ENCODE measurements at regions not wholly inside any gene's neighbourhood (a gene's known extent, or its start where the extent isn't known, plus 50 kb on each side); places are given as distances from the start of the nearest gene placed in this dataset.
A peak's percentile ranks its signal among the peaks of the same experiment; 100 is the strongest.

DNA sequence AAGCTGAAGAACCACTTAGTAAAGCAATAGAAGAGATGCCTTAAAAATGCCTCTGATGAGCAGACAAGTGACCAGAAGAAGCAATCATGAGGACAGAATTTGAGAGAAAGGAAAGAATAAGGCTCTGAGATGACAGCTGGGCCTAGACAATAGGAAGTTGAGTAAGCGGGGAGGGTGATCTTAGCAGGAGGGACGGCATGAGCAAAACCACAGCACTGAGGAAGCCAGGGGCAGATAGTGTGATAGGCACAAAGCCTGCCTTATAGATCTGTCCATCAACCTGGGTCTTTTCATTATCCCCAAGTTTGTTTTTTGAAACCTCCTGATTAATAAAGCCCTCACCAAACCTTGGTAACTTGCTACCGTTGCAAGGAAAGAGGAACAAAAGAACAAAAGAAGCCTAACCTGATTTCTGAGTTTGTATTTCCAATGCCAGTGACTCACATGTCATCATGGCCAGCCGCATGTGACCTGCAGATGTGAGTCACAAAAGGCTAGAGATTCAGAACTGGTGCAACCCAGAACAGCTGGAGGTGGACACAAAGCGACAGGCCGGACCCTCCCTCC is 55.7 kb upstream of the PPARGC1A start:
- H3K4me3 ChIP-seq (ENCODE audit: extremely low read depth in 1 of 4, insufficient read depth in 2 of 4, low read depth in 3 of 4, low read length in 4 of 4): no peak overlapping the region
- H3K27me3 ChIP-seq (replicated peaks in 1 of 4; ENCODE audit: control insufficient read depth in 3 of 4, extremely low read depth in 1 of 4, insufficient read depth in 3 of 4, low read length in 3 of 4): no peaks in the 10 kb centered on the region
- POLR2A ChIA-PET (ENCODE audit: partially characterized antibody): no interaction called here
- no peak overlapping the region for H3K23ac ChIP-seq (ENCODE audit: insufficient read length)
- no peak overlapping the region for H2AK5ac ChIP-seq (ENCODE audit: low read depth, low read length)
- no peaks in the 10 kb centered on the region for H3K79me1 ChIP-seq (ENCODE audit: low read depth, low read length)
- CTCF ChIA-PET (ENCODE audit: partially characterized antibody): interaction anchor here (1.0 to 1.4 kb wide), 3 partner anchors 10 to 13 kb away, joined by 3 to 4 read pairs (median 4); no protein-coding TSS in a partner anchor
- H3K14ac ChIP-seq (ENCODE audit: insufficient read length): no peak overlapping the region
- H3K18ac ChIP-seq (ENCODE audit: extremely low read depth, low read length): no peak overlapping the region
- H2BK5ac ChIP-seq (ENCODE audit: low read depth, low read length): no peak overlapping the region
- no peak overlapping the region; the same call in 1 of the 2 replicates for H2BK12ac ChIP-seq (ENCODE audit: low read depth, low read length)
- no peak overlapping the region for H3K56ac ChIP-seq (replicated peaks; ENCODE audit: insufficient read length, low read depth, low read length)
- H3K4me1 ChIP-seq (replicated peaks in 1 of 4; ENCODE audit: control insufficient read depth in 3 of 4, insufficient read depth in 4 of 4, low read length in 3 of 4): peaks cover 0 to 6% (median 1%) of the 10 kb centered on the region in 4 experiments; a peak in 2 of 7 replicates
- DNase-seq (ENCODE audit: low read depth in 1 of 2, low spot score in 2 of 2) (no peak), FAIRE-seq (no peak)
- no peak overlapping the region for H2BK120ac ChIP-seq (replicated peaks; ENCODE audit: low read depth, low read length)
- H3K4me2 ChIP-seq (ENCODE audit: insufficient read depth in 1 of 2, low read depth in 2 of 2, low read length in 2 of 2): no peak overlapping the region
- TF ChIP-seq, protein P1, sequence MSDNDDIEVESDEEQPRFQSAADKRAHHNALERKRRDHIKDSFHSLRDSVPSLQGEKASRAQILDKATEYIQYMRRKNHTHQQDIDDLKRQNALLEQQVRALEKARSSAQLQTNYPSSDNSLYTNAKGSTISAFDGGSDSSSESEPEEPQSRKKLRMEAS (IDR thresholded peaks at IDR 0.05): peak; percentile 29; the same call in 1 of the 2 replicates
- TF ChIP-seq GABPA (IDR thresholded peaks at IDR 0.05; ENCODE audit: borderline replicate concordance, insufficient read depth, low read length) (no peak), TAF1 (IDR thresholded peaks at IDR 0.05; ENCODE audit: low read depth, low read length) (no peak), POLR2AphosphoS5 (IDR thresholded peaks at IDR 0.05; ENCODE audit: low read depth, low read length) (no peak)
- H2AFZ ChIP-seq (ENCODE audit: low read length): peak overlapping the region; percentile 16; the same call in 1 of the 2 replicates
- no peak overlapping the region for H4K91ac ChIP-seq (replicated peaks; ENCODE audit: insufficient read length, low read length)
- H4K5ac ChIP-seq (ENCODE audit: insufficient read length, low read depth, low read length): no peak overlapping the region
- H2BK15ac ChIP-seq (ENCODE audit: low read length): no peak overlapping the region
- H3K79me2 ChIP-seq (ENCODE audit: control insufficient read depth in 1 of 2, insufficient read depth in 2 of 2, low read length in 2 of 2): no peaks in the 10 kb centered on the region
- no peaks in the 10 kb centered on the region for H4K20me1 ChIP-seq (replicated peaks in 1 of 2; ENCODE audit: control insufficient read depth in 1 of 2, insufficient read depth in 2 of 2, low read length in 2 of 2)
- no peaks in the 10 kb centered on the region for H3K23me2 ChIP-seq (ENCODE audit: low read depth, low read length)
- no peak overlapping the region for H4K8ac ChIP-seq (ENCODE audit: extremely low read depth, insufficient read depth, low read length)
- no peak overlapping the region for H2BK20ac ChIP-seq (ENCODE audit: low read length)
- H3K36me3 ChIP-seq (ENCODE audit: control insufficient read depth in 2 of 4, insufficient read depth in 4 of 4, low read length in 3 of 4): no peaks in the 10 kb centered on the region
- 90% methylated on average over 6 of the region's 6 CpGs; no CpG with 5 or more reads in 1 of the 2 experiments for WGBS, 2 experiments (ENCODE audit: extremely low coverage in 1 of 2, insufficient coverage in 1 of 2, insufficient read length in 1 of 2, insufficient replicate concordance in 2 of 2, low coverage in 1 of 2, low lambda C conversion rate in 2 of 2, missing lambda C conversion rate in 1 of 2)
- H3K9me3 ChIP-seq (ENCODE audit: insufficient read depth in 2 of 2, low read depth in 1 of 2, low read length in 1 of 2): no peaks in the 10 kb centered on the region
- no peak overlapping the region for H3K9ac ChIP-seq (replicated peaks in 1 of 4; ENCODE audit: extremely low read depth in 1 of 4, low read depth in 3 of 4, low read length in 3 of 4)
- H3K27ac ChIP-seq (ENCODE audit: low read depth, low read length): no peak overlapping the region
- H3K4ac ChIP-seq (replicated peaks; ENCODE audit: insufficient read length, low read depth, low read length): no peak overlapping the region
